PFSK-1 (cell line): ENCODE measurements at regions not wholly inside any gene's neighbourhood (a gene's known extent, or its start where the extent isn't known, plus 50 kb on each side); places are given as distances from the start of the nearest gene placed in this dataset.

Experiments used
- POLR2AphosphoS5 ChIP-seq: IDR thresholded peaks from 2 replicates; pipeline ENCODE4 v1.6.1; 2012; ENCODE audit warnings: low read depth, mild to moderate bottlenecking, control low read depth, low read length, moderate library complexity
- REST ChIP-seq, 2 experiments: IDR thresholded peaks; 2 replicates each; pipeline versions ENCODE4 v1.6.1 to v1.8.0; 2011 to 2012; ENCODE audit warnings: low read depth in 2 of 2, low read length in 2 of 2, control low read depth in 1 of 2, inconsistent platforms in 1 of 2, mild to moderate bottlenecking in 1 of 2, moderate library complexity in 1 of 2; ENCODE audit not compliant: insufficient read depth in 1 of 2
- TAF1 ChIP-seq: IDR thresholded peaks from 2 replicates; pipeline ENCODE4 v1.6.1; 2012; ENCODE audit warnings: low read length, control low read depth, borderline replicate concordance; ENCODE audit not compliant: insufficient read depth

GRCh38 chr12:89135976-89136634, 216.2 kb downstream of the DUSP6 start:
- TF ChIP-seq REST (IDR thresholded peaks at IDR 0.05; ENCODE audit: insufficient read depth in 1 of 2, low read depth in 2 of 2, low read length in 2 of 2) (no peak), POLR2AphosphoS5 (no peak), TAF1 (no peak)
